ENCODE measurements at regions not wholly inside any gene's neighbourhood (a gene's known extent, or its start where the extent isn't known, plus 50 kb on each side); places are given as distances from the start of the nearest gene placed in this dataset.
"Not testable (repeated sequence)": the region's sequence is repeated elsewhere in the genome, so short reads cannot be mapped to it uniquely, and the experiment has no call there.

- no peak for DNase-seq (ENCODE audit: low read depth, low spot score)
- no peaks in the 10 kb centered on the region for H3K4me1 Mint-ChIP-seq
- TF ChIP-seq CTCF (conservative IDR thresholded peaks at IDR 0.05) = no peak
- no peak overlapping the region for H3K4me3 Mint-ChIP-seq
- H3K27ac Mint-ChIP-seq (ENCODE audit: unreplicated experiment) = no peak overlapping the region
- H3K27me3 Mint-ChIP-seq (ENCODE audit: low read depth) = no peaks in the 10 kb centered on the region
- H3K9me3 Mint-ChIP-seq = no peaks in the 10 kb centered on the region
- H3K36me3 Mint-ChIP-seq (ENCODE audit: low read depth) = no peaks in the 10 kb centered on the region
Measured at GRCh38 chr4:170691168-170691567, 601.4 kb upstream of the AADAT start.

GRCh38 chr4:170687751-170688150, 598.0 kb upstream of the AADAT start:
- TF ChIP-seq CTCF (conservative IDR thresholded peaks at IDR 0.05) = no peak
- no peaks in the 10 kb centered on the region for H3K36me3 Mint-ChIP-seq (ENCODE audit: low read depth)
- DNase-seq (ENCODE audit: low read depth, low spot score) = no peak
- no peaks in the 10 kb centered on the region for H3K4me1 Mint-ChIP-seq
- no peaks in the 10 kb centered on the region for H3K27me3 Mint-ChIP-seq (ENCODE audit: low read depth)
- no peaks in the 10 kb centered on the region for H3K9me3 Mint-ChIP-seq
- H3K4me3 Mint-ChIP-seq = no peak overlapping the region
- H3K27ac Mint-ChIP-seq (ENCODE audit: unreplicated experiment) = no peak overlapping the region

GRCh38 chr4:170685701-170686100, 595.9 kb upstream of the AADAT start:
- not testable (repeated sequence) for H3K27ac Mint-ChIP-seq (ENCODE audit: unreplicated experiment); H3K4me3 Mint-ChIP-seq; H3K4me1 Mint-ChIP-seq; H3K27me3 Mint-ChIP-seq (ENCODE audit: low read depth); H3K36me3 Mint-ChIP-seq (ENCODE audit: low read depth); DNase-seq (ENCODE audit: low read depth, low spot score); H3K9me3 Mint-ChIP-seq

DNA sequence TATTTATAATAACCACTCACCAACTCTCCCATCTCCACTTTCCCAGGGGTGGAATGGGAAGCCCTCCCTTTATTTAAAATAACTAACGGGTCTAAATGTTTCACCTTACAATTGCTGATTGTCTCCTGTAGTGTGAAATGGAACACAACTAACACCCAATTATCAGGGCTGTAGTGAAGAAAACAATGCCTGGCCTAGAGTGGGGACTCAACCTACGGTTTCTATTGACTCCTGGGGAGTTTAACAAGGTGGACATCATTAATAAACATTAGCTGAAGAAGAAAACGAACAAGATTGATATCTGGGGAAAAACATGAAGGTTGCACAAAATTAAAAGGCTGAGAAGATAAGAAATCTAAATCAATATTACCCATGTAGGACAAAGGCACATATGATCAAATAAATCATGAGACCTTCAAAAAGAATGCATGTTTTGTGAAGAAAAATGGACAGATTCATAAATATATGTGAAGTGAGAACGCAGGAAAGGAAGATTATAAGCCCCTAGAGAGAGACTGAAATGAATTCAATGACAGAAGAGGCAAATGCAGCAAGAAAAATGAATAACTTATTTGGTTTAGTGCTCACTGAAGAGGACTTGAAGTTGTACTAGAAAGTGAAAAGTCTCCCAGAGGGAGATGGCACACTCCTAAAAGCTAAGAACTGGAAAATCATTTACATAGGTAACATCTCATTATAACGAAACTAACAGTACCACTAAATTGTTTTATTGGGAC, 593.0 kb upstream of the AADAT start:
- Mint-ChIP-seq H3K9me3 (no peaks in the 10 kb centered on the region), H3K27me3 (ENCODE audit: low read depth) (no peaks in the 10 kb centered on the region), H3K27ac (ENCODE audit: unreplicated experiment) (no peak overlapping the region)

DNA sequence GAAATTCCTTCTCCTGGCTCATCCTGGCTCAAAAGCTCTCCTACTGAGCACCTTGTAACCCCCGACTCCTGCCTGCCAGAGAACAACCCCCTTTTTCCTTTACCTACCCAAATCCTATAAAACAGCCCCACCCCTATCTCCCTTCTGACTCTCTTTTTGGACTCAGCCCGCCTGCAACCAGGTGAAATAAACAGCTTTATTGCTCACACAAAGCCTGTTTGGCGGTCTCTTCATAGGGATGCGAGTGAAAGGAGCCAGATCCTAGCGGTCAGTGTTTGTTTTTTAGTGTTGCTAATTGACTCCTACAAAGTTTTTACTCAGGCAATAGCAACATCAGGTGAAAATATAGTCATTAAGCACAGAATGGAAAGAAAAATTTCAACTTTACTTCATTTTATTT, 592.3 kb upstream of the AADAT start:
- H3K27ac Mint-ChIP-seq (ENCODE audit: unreplicated experiment); H3K9me3 Mint-ChIP-seq; DNase-seq (ENCODE audit: low read depth, low spot score); H3K36me3 Mint-ChIP-seq (ENCODE audit: low read depth); H3K27me3 Mint-ChIP-seq (ENCODE audit: low read depth); H3K4me1 Mint-ChIP-seq; H3K4me3 Mint-ChIP-seq: not testable (repeated sequence)

More for the DNA sequence above, 593.0 kb upstream of the AADAT start:
- no peak overlapping the region for H3K4me3 Mint-ChIP-seq
- DNase-seq (ENCODE audit: low read depth, low spot score) = no peak
- no peaks in the 10 kb centered on the region for H3K36me3 Mint-ChIP-seq (ENCODE audit: low read depth)
- no peaks in the 10 kb centered on the region for H3K4me1 Mint-ChIP-seq
- TF ChIP-seq CTCF (conservative IDR thresholded peaks at IDR 0.05) = no peak

DNA sequence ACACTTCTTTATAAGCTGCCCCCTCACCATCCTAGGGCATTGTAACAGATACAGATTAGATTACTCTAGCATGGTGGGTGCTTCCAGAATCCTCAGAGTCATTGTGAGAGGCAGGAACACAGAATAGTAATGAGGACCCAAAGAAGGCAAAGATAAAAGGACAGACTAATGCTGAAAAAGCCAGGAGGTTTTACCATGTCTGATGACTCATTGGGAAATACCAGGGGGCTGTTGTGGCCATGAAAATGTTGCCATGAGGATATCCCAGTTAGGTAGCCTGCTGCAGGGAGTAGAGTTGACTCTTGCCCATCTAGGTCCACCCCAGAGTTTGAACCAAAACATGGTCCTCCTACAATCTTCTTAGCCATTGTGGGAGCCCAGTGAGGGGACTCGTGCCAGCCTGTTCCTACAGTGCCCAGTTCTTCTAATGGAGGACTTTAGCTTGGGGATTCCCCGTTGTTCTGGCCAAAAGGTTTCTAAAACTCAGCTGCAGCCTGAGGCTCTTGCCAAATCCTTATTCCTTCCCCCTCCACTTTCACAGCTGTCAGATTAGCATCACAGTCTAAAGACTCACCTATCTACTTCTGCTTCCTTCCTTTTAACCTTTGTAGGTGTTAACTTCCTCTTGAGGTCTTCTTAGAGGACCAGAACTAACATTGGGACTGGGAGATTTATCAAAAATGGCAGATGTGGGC, 586.0 kb upstream of the AADAT start:
- peaks cover 4% of the 10 kb centered on the region for H3K9me3 Mint-ChIP-seq
- TF ChIP-seq CTCF (conservative IDR thresholded peaks at IDR 0.05) = no peak
- H3K27ac Mint-ChIP-seq (ENCODE audit: unreplicated experiment) = no peak overlapping the region
- no peaks in the 10 kb centered on the region for H3K36me3 Mint-ChIP-seq (ENCODE audit: low read depth)
- H3K27me3 Mint-ChIP-seq (ENCODE audit: low read depth) = no peaks in the 10 kb centered on the region
- H3K4me1 Mint-ChIP-seq = no peaks in the 10 kb centered on the region
- H3K4me3 Mint-ChIP-seq = no peak overlapping the region
- DNase-seq (ENCODE audit: low read depth, low spot score) = no peak
